Smooth muscle cell of the brain vasculature (primary cell): ENCODE measurements at regions not wholly inside any gene's neighbourhood (a gene's known extent, or its start where the extent isn't known, plus 50 kb on each side); places are given as distances from the start of the nearest gene placed in this dataset.

Source experiments
- DNase-seq: peaks from one replicate; pipeline ENCODE4 v3.0.0-alpha.2; 2012; ENCODE audit warnings: low read depth, low spot score

DNA sequence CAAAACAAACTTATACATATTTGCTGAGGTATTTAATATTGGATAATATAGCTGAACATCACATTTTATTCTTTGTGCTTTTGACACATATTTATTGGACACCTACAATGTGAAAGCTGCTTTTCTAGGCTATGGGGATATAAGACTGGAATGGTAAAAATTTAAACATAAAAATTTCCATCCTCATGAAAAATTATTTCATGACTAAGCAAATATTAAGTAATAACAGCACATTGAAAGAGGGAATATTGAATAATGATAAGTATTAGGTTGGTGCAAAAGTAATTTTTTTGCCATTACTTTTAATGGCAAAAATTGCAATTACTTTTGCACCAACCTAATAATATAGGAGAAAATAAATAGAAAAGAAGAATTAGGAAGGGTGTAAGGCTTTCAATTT, 972.5 kb upstream of the CDH8 start:
- DNase-seq: no peak

DNA sequence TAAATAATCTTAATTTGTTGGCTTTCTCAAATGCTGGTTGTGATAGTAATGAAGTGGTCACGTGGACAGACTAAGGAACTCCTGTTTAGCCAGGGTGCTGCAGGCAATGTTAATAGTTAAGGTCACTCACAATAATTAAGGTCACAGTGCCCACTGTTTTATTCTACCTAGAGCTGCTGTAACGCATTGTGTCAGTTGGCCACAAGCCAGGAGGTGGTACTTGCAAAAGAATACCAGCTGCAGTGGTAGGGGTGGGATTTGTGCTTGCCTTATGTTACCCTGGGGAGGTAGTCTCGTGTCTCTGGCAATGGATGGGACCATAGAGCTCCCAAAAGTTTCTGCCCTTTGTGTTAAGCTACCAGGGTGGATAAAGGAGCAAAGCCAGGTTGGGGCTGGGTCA, 969.1 kb upstream of the CDH8 start:
- no peak for DNase-seq

DNA sequence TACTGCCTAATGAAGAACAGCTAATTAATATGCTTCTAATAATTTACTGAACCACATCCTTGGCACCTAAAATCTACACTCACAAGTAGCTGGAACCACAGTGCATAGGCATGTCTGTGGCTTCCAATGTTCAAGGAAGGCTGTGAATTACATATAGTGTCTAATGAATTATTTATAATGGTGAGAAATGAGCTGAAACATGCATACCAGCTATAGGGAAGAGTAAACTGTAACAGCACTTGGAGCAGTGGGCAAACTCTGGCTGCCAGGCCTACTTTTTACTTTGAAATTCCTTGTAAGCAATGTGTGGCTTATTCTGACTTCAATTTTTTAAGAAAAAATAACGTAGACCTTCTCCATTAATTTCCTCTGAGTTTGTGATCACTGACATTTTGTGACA, 953.2 kb upstream of the CDH8 start:
- DNase-seq: no peak

DNA sequence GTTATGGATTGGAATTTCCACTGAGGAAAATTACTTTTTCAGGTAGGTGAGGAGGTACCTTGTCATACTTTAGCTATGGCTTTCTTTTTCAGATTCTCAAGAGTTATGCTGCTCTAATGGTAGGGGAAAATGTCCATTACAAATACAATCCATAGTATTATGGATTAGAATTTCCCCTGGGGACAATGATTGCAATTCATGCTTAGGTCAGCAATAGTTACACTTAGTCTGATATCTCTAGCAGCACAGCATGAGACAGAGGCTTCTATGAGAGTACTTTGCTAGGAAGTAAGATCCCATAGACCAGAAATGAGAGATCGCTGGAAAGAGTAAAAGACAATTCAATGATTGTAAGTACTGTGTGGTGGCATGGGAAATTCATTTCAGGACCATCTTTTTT, 949.5 kb upstream of the CDH8 start:
- no peak for DNase-seq

DNA sequence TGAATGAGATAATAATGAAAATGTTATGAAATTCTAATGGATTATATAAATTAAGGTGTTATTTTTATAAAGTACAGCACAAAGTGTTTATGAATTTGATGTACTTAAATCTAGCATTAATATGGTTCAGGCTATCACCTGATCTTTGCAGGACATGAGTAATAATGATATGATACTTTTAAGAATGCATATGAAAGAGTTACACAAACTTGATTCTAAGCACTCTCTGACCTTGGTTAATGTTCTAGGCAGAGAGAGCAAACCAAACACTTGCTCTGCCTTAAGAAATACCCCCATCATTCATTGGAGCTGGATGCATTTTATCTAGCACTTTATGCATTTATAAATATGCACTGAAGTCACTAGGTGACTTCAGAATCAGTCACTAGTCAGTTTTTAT, 942.2 kb upstream of the CDH8 start:
- no peak for DNase-seq

DNA sequence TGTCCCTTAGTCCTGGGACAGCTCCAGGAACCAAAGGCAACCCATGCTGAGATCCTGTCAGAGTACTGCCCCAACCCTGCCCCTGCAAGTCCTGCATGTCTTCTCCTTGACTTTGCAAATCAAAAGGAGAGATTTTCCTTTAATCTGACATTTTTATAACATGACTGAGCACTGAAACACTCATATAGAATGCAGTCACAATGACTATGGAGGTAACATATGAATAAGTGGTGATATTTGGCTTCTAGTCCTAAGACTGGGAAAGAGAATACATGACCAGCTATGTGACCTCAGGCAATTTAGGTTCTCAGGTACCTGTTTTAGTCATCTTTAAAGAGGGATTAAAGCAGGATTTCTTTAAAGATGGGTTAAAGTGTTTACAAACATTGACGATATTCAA, 941.6 kb upstream of the CDH8 start:
- no peak for DNase-seq

DNA sequence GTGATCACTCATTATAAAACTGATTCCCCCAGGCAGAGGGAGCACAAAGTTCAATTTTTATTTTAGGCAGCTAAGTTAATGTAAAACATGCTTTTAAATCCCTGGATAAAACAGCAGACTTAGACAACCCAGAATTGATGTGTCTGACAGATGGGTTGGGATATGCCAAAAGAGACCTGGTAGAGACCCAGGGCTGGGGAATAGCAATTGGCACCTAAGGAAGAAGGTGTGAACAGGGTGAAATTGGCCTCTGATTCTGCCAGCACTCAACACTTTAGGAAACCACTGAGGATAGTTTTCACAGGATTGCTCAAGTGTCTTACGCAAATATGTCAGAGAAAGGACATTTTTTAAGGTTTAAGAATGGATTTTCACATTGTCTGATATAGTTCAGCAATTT, 938.2 kb upstream of the CDH8 start:
- no peak for DNase-seq

DNA sequence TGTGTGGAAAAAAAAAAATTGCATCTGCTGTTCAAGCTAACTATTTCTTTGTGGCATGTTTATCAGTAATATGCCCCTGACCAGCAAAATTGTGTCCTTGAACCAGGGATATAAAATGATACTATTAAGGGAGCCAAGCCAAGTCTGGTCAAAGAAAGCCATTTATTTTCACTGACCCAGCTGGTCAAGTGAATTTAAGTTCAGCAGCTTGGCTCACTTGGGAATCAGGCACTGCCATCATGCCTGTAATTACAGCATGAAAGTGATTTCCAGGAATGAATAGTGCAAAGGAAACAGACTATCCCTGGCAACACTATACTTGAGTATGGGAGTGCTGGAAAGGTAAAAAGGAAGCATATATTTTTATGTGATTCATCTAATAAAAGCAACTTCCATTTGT, 934.6 kb upstream of the CDH8 start:
- DNase-seq: no peak

DNA sequence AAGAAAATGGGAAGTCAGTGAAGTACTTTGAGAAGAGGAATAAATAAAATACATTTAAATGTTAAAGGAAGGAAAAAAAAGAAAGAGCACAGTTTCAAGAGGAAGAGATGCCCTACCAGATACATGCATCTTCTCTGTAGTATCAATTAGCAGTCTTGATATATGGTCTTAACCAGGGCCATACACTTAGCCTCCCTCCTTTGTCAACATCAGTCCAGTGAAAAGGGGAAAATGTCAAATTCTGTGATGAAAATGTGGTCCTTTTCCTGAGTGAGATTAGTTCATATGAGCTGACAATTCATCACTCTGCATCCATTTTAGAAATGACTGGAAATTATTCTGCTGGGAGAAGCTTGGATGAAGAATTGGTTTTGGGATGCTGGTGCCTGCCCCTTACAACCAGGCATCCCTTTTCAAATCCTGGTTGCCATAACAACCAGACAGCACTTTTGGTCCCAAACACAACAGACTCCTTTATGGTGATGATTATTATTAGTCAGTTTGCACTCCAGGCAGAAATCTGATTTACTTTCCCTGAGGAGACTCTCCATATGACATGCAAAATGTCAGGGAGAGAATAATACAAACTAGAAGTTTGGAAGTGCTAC, 933.6 kb upstream of the CDH8 start:
- no peak for DNase-seq

DNA sequence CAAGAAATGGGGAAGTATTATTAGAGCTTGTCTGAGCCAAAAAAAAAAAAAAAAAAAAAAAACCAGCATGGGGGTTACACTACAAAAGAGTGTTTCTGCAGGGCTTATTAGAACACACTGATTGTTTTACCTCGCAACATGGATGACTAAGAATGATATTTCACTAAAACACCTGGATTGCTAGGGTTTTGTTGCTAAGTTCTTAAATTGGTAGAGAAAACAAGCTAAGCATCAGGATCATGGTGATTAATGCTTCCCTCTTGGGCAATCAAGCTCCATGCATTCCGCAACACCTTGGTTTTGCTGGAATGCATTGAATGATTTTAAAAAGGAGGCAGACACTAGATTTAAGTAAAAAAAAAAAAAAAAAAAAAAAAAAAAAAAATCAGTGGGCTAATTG, 931.4 kb upstream of the CDH8 start:
- no peak for DNase-seq

DNA sequence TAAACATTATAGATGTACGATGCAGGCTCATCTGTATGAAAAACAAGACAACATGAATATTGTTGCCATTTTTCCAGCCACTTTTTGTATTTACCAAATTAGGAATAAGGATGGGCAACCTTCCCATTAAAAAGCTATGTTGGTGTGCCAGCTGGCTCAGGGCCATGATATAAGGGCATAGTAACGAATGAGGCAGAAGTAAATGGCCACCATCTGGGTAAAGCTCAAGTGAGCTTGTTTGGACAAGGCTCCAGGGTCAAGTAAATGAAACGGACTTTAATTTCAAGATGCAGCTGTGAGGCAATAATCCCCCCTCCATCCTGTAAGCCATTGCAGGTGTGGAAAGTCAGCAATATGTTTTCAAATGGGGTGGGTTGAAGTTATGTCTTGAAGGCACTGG, 930.9 kb upstream of the CDH8 start:
- no peak for DNase-seq

DNA sequence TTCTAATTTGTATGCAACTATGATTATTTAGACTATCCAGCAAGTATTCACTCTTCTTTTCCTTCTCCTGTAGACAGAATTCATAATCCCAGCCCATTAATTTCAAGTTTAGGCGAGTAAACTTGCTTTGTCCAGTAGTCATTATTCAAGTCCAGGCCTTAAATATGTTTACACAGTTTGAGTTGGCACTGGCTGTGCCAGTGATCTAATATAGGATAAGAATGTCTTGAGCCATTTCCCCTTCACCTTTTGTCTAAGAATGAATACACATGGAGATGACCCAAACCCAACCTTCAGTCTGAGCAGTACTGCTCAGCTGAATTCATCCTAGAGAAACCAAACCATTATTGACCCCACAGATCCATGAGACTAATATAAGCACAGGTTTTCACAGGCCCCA, 930.4 kb upstream of the CDH8 start:
- DNase-seq: no peak

DNA sequence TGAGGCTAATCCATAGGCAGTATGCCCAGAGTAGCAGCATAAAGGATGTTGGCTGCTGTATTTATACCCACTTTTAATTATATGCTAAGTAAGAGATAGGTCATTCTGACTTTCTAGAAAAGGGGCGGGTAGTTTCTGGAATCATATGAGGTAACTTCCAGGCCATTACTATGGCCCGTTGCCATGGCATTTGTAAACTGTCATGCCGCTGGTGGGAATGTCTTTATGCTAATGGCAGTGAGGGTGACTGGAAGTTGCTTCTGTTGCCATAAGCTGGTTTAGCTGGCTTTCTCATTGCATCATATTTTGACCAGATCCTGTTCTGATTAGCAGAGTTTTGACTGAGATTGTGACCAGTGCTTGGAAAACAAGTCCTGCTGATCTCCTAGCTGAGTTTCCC, 929.6 kb upstream of the CDH8 start:
- no peak for DNase-seq

DNA sequence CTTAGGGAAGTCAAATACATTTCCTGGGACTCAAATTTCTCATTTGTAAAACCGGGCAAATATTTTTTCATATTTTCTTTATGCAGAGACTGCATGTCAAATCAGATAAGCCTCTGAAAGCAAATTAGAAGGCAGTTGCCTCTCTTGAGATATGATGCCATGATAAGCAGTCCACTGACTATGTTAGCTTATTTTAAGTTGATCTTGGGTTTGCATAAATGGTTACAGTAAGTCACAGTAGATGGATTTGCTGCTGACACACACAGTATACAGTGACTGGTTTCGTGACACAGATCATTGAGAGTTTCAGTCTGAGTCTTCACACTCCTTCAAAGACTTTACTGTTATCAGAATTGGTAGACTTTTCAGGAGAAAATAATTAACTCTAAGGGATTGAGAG, 927.6 kb upstream of the CDH8 start:
- no peak for DNase-seq

DNA sequence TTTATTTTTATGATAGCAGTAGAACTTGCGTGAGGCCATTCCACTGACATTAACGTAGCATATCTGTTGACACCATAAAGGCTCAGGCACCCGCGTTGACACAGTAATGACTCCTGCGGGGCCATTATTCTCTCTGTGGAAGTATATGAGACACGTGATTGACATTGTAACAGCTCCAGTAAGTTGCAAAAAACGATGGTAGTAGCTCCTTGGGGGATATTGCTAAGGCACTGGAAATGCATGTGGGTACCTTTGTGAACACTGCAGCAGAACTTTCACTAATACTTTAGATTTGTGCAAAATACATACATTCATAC, 918.8 kb upstream of the CDH8 start:
- DNase-seq: no peak

DNA sequence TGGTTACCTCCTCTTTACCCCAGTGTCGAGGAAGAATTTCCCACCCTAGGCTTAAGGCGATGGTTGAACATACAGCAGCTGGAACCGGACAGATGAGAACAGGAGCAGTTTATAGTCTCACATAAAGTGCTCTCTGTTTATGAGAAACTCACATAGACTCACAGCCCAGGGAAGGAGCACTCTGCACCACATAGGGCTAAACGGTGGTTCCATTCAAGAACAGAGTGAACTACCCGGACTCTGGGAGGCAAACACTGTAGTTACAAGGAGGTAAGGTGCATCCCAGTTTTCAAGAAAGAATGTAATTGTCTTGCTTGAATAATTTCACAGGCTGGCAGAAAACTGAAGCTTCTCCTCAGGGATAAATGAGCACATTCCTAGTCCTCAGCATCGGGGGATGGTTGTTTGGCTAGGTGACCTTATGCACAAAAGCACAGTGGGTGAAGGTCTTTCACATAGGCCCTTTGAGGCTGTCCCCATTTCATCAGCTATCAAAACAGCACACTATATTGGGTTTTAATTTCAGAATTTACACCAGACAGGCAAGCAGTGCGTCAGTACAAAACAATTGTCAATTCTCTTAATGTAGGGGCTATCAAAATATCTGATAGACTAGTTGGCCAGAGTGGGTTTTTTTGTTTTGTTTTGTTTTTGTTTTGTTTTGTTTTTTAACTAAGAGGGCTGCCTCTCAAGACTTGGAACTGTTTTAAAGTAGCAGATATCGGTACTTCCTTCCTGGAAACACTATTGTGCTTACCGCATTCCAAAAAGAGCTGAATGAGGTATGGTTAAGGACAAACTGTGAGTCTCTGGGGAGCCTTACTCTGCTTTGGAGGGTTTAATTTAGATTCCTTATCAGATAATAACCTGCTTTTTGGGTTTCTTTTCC, 918.1 kb upstream of the CDH8 start:
- DNase-seq: no peak

DNA sequence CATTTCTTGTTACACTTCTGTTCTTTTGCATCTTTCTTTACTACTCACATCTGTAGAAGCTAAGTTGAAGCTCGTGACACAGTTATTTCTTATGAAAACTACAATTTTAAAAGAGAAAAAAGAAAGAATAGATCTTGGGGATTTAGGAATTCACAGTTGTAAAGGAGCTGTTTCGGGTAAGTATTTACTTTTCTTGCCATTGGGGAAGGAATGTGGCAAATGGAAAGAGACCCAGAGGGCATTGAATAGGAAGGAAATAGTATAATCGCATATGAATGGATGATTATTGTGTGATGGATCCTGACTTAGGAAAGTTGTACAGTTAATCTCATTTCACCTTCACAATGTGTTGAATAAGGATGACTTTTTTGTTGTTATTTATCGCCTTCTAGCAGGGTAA, 914.1 kb upstream of the CDH8 start:
- DNase-seq: no peak

DNA sequence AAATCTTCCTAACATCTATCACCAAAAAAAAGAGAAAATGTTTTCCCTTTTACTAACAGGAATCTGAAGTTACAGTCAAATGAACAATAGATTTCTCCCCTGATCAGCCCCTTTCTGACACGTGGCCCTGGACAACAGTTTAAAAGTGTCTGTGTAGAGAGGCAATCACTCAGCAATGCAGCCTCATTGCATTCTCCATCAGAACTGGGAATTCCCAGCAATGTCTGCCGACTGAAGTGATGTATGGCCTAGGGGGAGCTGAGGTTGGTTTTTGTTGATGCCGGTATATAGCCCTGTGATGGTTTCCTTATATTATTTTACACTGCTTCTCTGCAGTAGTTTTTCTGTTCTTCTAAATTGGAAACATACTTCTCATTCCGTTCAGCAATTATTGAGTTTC, 904.3 kb upstream of the CDH8 start:
- no peak for DNase-seq

DNA sequence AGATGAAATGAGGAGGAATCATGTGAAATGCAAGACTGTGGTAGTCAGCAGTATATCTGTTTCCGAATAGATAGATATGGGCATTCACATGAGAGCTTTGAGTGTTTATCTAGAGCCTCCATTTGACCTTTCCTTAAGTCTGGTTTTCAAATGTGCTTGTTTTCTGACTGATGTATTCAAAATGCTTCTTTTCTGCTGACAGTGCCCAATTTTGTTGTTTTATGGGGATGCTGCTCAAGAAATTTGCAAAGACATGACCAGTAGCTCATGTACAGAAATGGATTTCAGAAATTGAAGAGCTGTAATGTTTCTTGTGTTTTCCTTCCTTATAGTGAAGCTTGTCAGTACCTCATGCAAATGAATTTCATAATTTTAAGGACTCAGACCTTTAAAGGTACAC, 903.4 kb upstream of the CDH8 start:
- no peak for DNase-seq

DNA sequence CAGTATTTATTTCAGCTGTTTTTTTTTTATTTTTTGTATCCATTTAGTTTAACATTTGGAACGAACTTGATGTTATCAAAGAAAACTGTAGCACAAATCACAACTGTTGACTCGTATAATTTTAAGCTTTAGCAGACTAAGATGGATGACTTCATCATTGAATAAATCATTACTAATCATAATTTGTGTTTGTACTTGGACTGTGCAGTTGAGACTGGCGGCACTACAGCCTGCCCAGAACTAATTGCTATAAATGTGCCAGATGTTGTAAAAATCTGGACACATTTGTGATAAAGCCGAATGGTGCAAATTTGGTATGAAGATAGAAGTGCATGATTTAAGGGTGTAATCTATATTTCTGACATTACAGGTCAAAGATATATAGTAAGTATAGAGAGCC, 897.7 kb upstream of the CDH8 start:
- no peak for DNase-seq

DNA sequence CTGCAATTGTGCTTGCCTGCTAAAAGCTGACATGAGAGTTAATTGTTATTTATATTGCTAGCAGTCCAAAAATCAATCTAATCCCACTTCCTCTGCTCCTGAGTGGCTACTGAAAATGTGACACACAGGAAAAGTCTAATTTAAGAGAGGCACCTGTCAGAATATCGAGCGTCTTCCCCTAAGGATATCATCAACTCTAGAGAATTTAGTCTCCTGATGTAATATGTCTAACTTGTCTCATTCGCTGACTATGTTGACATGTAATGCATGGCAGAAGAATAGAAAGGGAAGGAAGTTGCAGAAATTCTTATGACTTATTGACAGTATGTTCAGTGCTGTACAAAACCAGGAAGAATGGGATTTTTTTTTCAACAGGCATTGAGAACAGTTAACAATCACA, 893.4 kb upstream of the CDH8 start:
- DNase-seq: no peak

DNA sequence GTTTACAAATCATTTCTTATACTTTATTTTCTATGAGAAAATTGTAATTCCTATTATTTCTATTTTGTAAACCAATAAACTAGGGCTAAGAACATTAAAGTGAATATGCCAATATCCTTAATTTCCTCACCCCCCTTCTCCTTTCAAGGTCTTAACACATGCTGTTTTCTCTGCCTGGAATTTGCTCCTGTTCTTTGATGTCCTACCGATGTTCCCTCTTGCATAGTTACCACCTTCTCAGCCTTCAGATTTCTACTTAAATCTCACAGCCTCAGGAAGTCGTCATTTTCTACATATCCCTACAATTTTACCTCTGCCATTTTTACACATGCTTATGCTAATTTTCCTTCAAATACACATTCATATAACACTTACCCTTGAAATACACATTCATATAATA, 890.9 kb upstream of the CDH8 start:
- DNase-seq: no peak

DNA sequence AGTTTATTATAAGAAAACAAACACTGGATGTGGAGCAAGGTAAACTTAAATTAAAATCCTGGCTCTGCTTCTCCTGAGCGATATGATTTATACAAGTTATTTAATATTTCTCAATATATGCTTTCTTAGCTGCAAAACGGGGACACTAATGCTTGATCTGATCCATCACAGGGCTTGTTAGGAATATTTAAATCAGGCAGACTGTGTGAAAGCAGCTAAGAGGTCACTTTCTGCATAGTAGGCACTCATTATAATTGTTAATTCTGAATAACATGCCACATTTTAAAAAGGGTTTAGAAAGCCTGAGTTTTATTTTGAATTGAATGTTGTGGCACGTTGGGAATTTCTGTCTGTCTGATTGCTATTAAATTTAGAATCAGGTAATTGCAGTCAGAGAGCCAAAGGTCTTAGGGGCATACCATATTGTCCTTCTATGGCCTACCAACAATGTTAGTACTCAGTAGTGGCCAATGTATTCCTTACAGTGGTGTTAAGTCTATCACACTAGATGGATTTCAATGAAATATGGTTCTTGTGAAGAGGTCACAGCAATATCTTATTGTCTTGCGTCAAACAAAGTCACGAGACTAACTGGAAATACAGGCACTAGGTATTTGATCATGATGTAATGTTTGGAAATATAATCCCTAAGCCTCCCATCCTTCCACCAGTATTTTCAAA, 890.0 kb upstream of the CDH8 start:
- no peak for DNase-seq
